ENCODE measurements at regions not wholly inside any gene's neighbourhood (a gene's known extent, or its start where the extent isn't known, plus 50 kb on each side); places are given as distances from the start of the nearest gene placed in this dataset.
"Not testable (repeated sequence)": the region's sequence is repeated elsewhere in the genome, so short reads cannot be mapped to it uniquely, and the experiment has no call there.

DNA sequence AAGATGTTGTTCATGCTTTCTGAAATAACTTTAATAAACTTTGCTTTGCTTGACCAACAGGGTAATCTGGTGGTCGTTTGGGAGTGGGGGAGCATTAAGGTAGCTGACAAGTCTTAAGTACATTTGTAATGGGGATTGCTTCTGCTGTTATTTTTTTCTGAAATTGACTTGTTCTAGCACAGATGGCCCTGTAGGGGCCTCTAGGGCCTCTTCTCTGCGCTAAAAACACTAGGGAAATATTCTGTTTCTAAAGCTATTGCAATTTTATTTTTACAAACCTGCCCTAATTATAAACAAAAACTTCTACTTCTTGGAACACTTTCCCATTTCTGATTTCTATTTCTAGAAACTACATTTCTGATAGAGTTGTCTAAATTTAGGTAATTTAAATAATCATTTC lies 191.3 kb upstream of the KCNJ3 start:
- Histone ChIP-seq H3K9me3 (ENCODE audit: control insufficient read depth, insufficient read depth, low read length) (no peaks in the 10 kb centered on the region), H3K4me3 (ENCODE audit: low read depth, low read length) (no peak overlapping the region), H3K4me1 (ENCODE audit: control insufficient read depth, insufficient read depth, low read length) (no peaks in the 10 kb centered on the region), H3K9ac (ENCODE audit: low read depth, low read length) (no peak overlapping the region), H3K27ac (ENCODE audit: low read depth, low read length) (no peak overlapping the region), H3K27me3 (ENCODE audit: control insufficient read depth, insufficient read depth, low read length) (no peaks in the 10 kb centered on the region), H3K36me3 (ENCODE audit: control insufficient read depth, insufficient read depth, low read length) (no peaks in the 10 kb centered on the region)

DNA sequence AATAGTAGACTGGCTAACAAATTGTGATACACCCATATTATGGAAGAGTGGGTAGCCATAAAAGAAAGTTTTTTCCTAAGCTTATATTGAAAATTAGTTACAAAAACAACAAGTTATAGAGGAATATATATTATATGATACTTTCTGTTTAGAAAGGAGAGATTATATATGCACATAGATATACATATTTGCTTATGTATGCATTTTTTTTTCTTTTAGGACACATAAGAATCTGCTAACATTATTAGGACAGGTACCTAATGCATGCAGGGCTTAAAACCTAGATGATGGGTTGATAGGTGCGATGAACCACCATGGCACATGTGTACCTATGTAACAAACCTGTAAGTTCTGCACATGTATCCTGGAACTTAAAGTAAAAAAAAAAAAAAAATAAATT lies 179.6 kb upstream of the KCNJ3 start:
- Histone ChIP-seq H3K4me3 (ENCODE audit: low read depth, low read length) (no peak overlapping the region), H3K36me3 (ENCODE audit: control insufficient read depth, insufficient read depth, low read length) (no peaks in the 10 kb centered on the region), H3K9ac (ENCODE audit: low read depth, low read length) (no peak overlapping the region), H3K27ac (ENCODE audit: low read depth, low read length) (no peak overlapping the region), H3K9me3 (ENCODE audit: control insufficient read depth, insufficient read depth, low read length) (no peaks in the 10 kb centered on the region), H3K4me1 (ENCODE audit: control insufficient read depth, insufficient read depth, low read length) (0 out of 2 replicates have a peak, but pooled peaks cover 5% of the 10 kb centered on the region), H3K27me3 (ENCODE audit: control insufficient read depth, insufficient read depth, low read length) (no peaks in the 10 kb centered on the region)

DNA sequence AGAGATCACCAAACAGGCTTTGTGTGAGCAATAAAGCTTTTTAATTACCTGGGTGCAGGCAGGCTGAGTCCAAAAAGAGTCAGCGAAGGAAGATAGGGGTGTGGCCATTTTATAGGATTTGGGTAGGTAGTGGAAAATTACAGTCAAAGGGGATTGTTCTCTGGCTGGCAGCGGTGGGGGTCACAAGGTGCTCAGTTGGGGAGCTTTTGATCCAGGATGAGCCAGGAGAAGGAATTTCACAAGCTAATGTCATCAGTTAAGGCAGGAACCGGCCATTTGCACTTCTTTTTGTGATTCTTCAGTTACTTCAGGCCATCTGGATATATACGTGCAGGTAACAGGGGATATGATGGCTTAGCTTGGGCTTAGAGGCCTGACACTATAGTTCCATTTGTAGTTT lies 177.5 kb upstream of the KCNJ3 start:
- H3K27ac ChIP-seq (ENCODE audit: low read depth, low read length); H3K9ac ChIP-seq (ENCODE audit: low read depth, low read length); H3K27me3 ChIP-seq (ENCODE audit: control insufficient read depth, insufficient read depth, low read length); H3K36me3 ChIP-seq (ENCODE audit: control insufficient read depth, insufficient read depth, low read length); H3K9me3 ChIP-seq (ENCODE audit: control insufficient read depth, insufficient read depth, low read length); H3K4me1 ChIP-seq (ENCODE audit: control insufficient read depth, insufficient read depth, low read length); H3K4me3 ChIP-seq (ENCODE audit: low read depth, low read length): not testable (repeated sequence)

DNA sequence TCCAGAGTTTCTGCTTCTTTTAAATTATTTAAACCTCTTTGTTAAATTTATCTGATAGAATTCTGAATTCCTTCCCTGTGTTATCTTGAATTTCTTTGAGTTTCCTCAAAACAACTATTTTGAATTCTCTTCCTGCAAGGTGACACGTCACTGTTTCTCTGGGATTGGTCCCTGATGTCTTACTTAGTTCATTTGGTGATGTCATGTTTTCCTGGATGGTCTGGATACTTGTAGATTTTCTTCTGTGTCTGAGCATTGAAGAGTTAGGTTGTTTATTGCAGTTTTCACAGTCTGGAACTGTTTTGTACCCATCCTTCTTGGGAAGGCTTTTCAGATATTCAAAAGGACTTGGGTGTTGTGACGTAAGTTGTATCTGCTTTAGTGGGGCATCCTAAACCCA lies 172.3 kb upstream of the KCNJ3 start:
- no peaks in the 10 kb centered on the region for H3K4me1 ChIP-seq (ENCODE audit: control insufficient read depth, insufficient read depth, low read length)
- H3K9ac ChIP-seq (ENCODE audit: low read depth, low read length) = no peak overlapping the region
- no peaks in the 10 kb centered on the region for H3K9me3 ChIP-seq (ENCODE audit: control insufficient read depth, insufficient read depth, low read length)
- H3K4me3 ChIP-seq (ENCODE audit: low read depth, low read length) = no peak overlapping the region
- no peak overlapping the region for H3K27ac ChIP-seq (ENCODE audit: low read depth, low read length)
- no peaks in the 10 kb centered on the region for H3K27me3 ChIP-seq (ENCODE audit: control insufficient read depth, insufficient read depth, low read length)
- no peaks in the 10 kb centered on the region for H3K36me3 ChIP-seq (ENCODE audit: control insufficient read depth, insufficient read depth, low read length)

DNA sequence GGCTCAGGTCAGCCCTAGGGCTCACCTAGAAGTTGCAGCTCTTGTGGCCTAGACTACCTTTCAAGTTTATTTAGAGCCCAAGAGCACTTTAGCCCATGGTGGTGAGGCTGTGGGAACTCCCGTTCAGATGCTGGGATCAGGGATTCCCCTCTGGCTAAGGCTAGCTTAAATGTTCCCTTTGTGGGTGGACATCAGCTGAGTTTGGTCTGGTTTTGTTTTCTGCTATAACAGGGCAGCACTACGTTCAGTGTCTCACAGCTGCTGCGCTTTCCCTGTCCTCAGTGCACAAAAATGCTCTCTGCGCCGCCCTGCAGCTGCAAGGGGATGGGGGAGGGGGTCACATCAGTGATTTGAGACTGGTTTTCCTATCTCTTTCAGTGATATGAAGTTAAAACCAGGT lies 170.5 kb upstream of the KCNJ3 start:
- no peak overlapping the region for H3K4me3 ChIP-seq (ENCODE audit: low read depth, low read length)
- H3K36me3 ChIP-seq (ENCODE audit: control insufficient read depth, insufficient read depth, low read length) = no peaks in the 10 kb centered on the region
- H3K9ac ChIP-seq (ENCODE audit: low read depth, low read length) = no peak overlapping the region
- no peak overlapping the region for H3K27ac ChIP-seq (ENCODE audit: low read depth, low read length)
- H3K4me1 ChIP-seq (ENCODE audit: control insufficient read depth, insufficient read depth, low read length) = peaks cover 5% of the 10 kb centered on the region; the same call in 1 of the 2 replicates
- H3K27me3 ChIP-seq (ENCODE audit: control insufficient read depth, insufficient read depth, low read length) = no peaks in the 10 kb centered on the region
- no peaks in the 10 kb centered on the region for H3K9me3 ChIP-seq (ENCODE audit: control insufficient read depth, insufficient read depth, low read length)

DNA sequence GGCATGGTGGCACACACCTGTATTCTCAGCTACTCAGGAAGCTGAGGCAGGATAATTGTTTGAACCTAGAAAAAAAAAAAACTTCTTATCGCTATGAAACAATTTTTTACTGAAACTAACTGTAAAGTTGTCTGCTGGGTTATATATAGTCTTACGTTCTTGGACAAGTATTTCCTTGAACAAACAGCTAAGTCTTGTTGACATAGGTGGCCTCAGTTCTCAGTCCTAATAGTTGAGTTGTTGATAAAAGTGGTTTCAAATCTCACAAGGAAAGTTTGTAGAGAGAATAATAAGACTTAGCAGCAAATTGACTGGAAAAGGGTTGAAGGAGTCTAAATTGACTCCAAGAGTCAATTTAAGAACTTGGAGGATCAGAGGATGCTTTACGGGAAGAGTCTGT lies 166.5 kb upstream of the KCNJ3 start:
- Histone ChIP-seq H3K36me3 (ENCODE audit: control insufficient read depth, insufficient read depth, low read length) (no peaks in the 10 kb centered on the region), H3K4me1 (ENCODE audit: control insufficient read depth, insufficient read depth, low read length) (peaks cover 14% of the 10 kb centered on the region), H3K27ac (ENCODE audit: low read depth, low read length) (no peak overlapping the region), H3K9ac (ENCODE audit: low read depth, low read length) (no peak overlapping the region), H3K4me3 (ENCODE audit: low read depth, low read length) (no peak overlapping the region), H3K9me3 (ENCODE audit: control insufficient read depth, insufficient read depth, low read length) (no peaks in the 10 kb centered on the region), H3K27me3 (ENCODE audit: control insufficient read depth, insufficient read depth, low read length) (no peaks in the 10 kb centered on the region)

DNA sequence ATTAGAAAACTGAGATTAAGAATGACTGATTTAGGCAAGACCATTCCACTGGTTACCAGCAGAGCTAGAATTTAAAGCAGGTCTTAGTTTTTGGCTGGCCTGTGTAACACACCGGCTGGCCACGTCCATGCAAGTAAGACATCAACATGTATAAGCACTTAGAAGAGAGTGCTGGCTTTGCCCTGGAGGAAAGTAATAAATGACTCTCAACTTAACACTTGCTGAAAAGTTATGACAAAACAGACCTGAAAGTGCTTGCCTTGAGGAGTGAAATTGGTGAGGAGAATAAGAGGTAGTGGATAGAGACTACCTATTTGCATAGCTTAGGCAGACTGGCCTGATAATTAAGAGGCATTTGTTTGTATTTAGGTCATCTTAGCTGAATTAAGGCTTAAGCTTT lies 165.7 kb upstream of the KCNJ3 start:
- Histone ChIP-seq H3K9ac (ENCODE audit: low read depth, low read length) (no peak overlapping the region), H3K36me3 (ENCODE audit: control insufficient read depth, insufficient read depth, low read length) (no peaks in the 10 kb centered on the region), H3K4me3 (ENCODE audit: low read depth, low read length) (no peak overlapping the region), H3K27ac (ENCODE audit: low read depth, low read length) (no peak overlapping the region), H3K4me1 (ENCODE audit: control insufficient read depth, insufficient read depth, low read length) (peaks cover 14% of the 10 kb centered on the region), H3K27me3 (ENCODE audit: control insufficient read depth, insufficient read depth, low read length) (no peaks in the 10 kb centered on the region), H3K9me3 (ENCODE audit: control insufficient read depth, insufficient read depth, low read length) (no peaks in the 10 kb centered on the region)

DNA sequence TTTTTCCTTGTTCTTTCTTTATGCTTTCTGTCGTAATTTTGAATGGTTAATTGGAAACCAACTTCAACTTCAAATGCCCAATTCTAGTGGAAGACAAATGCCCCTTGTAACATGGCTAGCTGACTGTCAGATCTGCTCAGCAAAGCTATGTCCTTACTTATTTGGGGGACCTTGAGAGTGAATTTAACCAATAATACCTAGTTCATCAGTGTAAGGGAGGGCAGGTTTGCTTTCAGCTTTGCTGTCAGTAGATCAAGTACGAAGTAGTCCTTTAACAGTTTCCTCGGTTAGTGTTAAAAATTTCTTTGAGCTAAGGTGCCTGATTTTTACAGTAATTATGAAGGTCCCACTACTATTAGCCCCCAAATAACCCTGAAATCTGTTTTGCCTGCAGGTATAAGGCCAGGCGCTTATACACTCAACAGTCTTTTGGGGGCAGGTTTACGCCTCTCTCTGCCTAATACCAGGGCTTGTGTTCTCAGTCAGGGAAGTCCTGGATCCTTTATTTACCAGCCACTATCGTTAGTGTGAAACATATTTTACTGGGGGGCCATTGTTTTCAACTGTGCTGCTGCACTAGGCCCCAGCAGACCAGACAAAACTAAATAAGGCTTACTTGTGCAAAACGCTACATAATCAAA lies 165.1 kb upstream of the KCNJ3 start:
- H3K36me3 ChIP-seq (ENCODE audit: control insufficient read depth, insufficient read depth, low read length) = no peaks in the 10 kb centered on the region
- no peaks in the 10 kb centered on the region for H3K27me3 ChIP-seq (ENCODE audit: control insufficient read depth, insufficient read depth, low read length)
- no peak overlapping the region for H3K4me3 ChIP-seq (ENCODE audit: low read depth, low read length)
- peaks cover 14% of the 10 kb centered on the region for H3K4me1 ChIP-seq (ENCODE audit: control insufficient read depth, insufficient read depth, low read length)
- no peaks in the 10 kb centered on the region for H3K9me3 ChIP-seq (ENCODE audit: control insufficient read depth, insufficient read depth, low read length)
- H3K9ac ChIP-seq (ENCODE audit: low read depth, low read length) = no peak overlapping the region
- H3K27ac ChIP-seq (ENCODE audit: low read depth, low read length) = no peak overlapping the region

DNA sequence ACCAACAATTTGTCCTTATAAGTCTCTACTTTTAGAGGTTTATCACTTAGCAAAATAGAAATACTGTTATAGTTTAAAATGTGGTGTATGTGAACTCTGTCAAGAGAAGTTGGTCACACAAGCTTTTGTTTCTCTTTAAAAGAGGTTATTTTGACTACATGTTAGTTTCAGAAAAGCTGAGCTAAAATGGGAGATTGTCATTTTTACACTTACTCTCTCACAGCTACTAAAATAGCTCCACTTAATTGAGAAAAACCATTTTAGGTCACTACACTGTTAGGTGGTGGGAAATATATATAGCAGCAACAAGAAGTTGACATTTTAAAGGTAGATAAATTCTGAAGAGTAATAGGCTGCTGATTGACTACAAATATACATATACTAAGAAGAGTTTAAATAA lies 161.5 kb upstream of the KCNJ3 start:
- H3K9ac ChIP-seq (ENCODE audit: low read depth, low read length) = no peak overlapping the region
- no peaks in the 10 kb centered on the region for H3K36me3 ChIP-seq (ENCODE audit: control insufficient read depth, insufficient read depth, low read length)
- H3K9me3 ChIP-seq (ENCODE audit: control insufficient read depth, insufficient read depth, low read length) = no peaks in the 10 kb centered on the region
- no peaks in the 10 kb centered on the region for H3K27me3 ChIP-seq (ENCODE audit: control insufficient read depth, insufficient read depth, low read length)
- no peak overlapping the region for H3K27ac ChIP-seq (ENCODE audit: low read depth, low read length)
- peaks cover 14% of the 10 kb centered on the region for H3K4me1 ChIP-seq (ENCODE audit: control insufficient read depth, insufficient read depth, low read length)
- H3K4me3 ChIP-seq (ENCODE audit: low read depth, low read length) = no peak overlapping the region

DNA sequence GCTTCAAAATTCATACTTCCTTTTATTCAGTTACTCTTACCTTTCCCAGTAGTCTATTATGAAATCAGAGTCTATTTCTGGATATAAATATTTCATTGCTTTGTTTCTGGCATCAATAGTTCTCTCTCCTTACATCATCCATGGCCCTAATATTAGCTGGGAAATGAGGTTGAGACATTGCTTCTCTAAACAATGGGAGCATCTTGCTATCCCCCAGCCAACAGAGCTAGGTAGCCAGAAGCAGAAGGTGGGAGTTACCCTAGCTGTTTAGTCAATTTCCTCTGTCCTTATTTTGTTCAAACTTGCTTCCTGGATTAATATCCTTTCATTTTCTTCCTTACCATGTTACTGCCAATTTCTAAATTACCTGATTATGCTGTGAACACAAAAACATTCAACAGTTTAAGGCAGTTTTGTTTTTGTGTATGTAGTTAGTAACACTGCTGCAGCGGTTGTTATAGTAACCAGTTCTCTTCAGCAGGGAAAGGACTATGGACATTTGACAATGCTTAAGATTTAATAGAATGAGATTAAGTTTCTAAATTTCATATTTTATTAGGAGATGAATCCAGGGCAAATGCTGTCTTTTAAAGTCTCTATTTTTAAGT lies 160.5 kb upstream of the KCNJ3 start:
- Histone ChIP-seq H3K4me3 (ENCODE audit: low read depth, low read length) (no peak overlapping the region), H3K27me3 (ENCODE audit: control insufficient read depth, insufficient read depth, low read length) (no peaks in the 10 kb centered on the region), H3K9ac (ENCODE audit: low read depth, low read length) (no peak overlapping the region), H3K9me3 (ENCODE audit: control insufficient read depth, insufficient read depth, low read length) (no peaks in the 10 kb centered on the region), H3K36me3 (ENCODE audit: control insufficient read depth, insufficient read depth, low read length) (no peaks in the 10 kb centered on the region), H3K27ac (ENCODE audit: low read depth, low read length) (no peak overlapping the region), H3K4me1 (ENCODE audit: control insufficient read depth, insufficient read depth, low read length) (peaks cover 10% of the 10 kb centered on the region)

DNA sequence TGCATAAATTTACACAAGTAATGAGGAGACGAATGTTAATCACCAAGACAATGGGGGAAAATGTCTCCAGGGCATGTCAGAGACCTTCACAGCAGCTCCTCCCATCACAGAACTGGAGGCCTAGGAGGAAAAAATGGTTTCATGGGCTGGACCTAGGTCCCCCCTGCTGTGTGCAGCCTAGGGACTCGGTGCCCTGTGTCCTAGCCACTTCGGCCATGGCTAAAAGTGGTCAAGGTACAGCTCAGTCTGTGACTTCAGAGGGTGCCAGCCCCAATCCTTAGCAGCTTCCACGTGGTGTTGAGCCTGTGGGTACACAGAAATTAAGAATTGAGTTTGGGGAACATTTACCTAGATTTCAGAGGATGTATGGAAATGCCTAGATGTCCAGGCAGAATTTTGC lies 152.2 kb upstream of the KCNJ3 start:
- Histone ChIP-seq H3K36me3 (ENCODE audit: control insufficient read depth, insufficient read depth, low read length) (no peaks in the 10 kb centered on the region), H3K27ac (ENCODE audit: low read depth, low read length) (no peak overlapping the region), H3K27me3 (ENCODE audit: control insufficient read depth, insufficient read depth, low read length) (no peaks in the 10 kb centered on the region), H3K4me3 (ENCODE audit: low read depth, low read length) (no peak overlapping the region), H3K9ac (ENCODE audit: low read depth, low read length) (no peak overlapping the region), H3K4me1 (ENCODE audit: control insufficient read depth, insufficient read depth, low read length) (no peaks in the 10 kb centered on the region), H3K9me3 (ENCODE audit: control insufficient read depth, insufficient read depth, low read length) (peaks cover 12% of the 10 kb centered on the region)
